ENCODE measurements at regions not wholly inside any gene's neighbourhood (a gene's known extent, or its start where the extent isn't known, plus 50 kb on each side); places are given as distances from the start of the nearest gene placed in this dataset.

DNA sequence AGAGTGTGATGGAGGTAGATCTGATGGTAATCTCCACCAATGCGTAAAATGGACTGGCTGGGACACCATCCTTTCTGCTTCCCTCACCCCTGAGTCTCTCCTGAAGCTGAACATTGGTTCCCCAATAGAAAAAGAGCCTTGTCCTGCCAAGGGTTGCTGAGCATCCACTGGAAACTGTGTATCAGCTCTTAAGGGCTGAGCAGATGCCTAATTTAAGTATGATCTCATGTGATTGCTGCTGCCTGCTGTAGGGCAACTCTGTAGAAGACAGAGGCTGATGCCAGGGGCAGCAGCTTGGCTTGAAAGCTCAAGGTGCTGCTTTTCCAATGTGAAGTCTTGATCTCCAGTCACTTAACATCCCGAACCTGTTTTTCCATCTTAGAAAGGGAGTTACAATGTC lies 310.3 kb upstream of the CCL2 start:
- no peak overlapping the region for H3K4me2 ChIP-seq (replicated peaks; ENCODE audit: low read depth, low read length, poor library complexity, severe bottlenecking)
- no peaks in the 10 kb centered on the region for H4K20me1 ChIP-seq (ENCODE audit: control insufficient read depth, insufficient read depth, low read length, poor library complexity, severe bottlenecking)
- CTCF ChIA-PET: no interaction called here
- POLR2A ChIA-PET: no interaction called here
- no peak overlapping the region for H2AFZ ChIP-seq (ENCODE audit: insufficient read depth, low read depth, low read length, poor library complexity, severe bottlenecking)
- no peaks in the 10 kb centered on the region for H3K4me1 Mint-ChIP-seq
- H3K4me3 Mint-ChIP-seq: no peak overlapping the region
- intact Hi-C loops (cut with micrococcal nuclease): no loop called here
- no peaks in the 10 kb centered on the region for H3K4me1 ChIP-seq (ENCODE audit: control insufficient read depth in 2 of 2, insufficient read depth in 2 of 2, low read length in 2 of 2)
- peaks cover 8% of the 10 kb centered on the region for H3K27me3 Mint-ChIP-seq
- H3K9ac ChIP-seq (ENCODE audit: low read length): no peak overlapping the region
- no peaks in the 10 kb centered on the region for H3K36me3 ChIP-seq (replicated peaks in 1 of 2; ENCODE audit: control extremely low read depth in 1 of 2, control insufficient read depth in 1 of 2, extremely low read depth in 1 of 2, insufficient read depth in 2 of 2, low read length in 1 of 2)
- ATAC-seq (ENCODE audit: low read depth) (no peak), DNase-seq (no peak)
- WGBS (ENCODE audit: insufficient coverage): 88% methylated on average over 1 of the region's 2 CpGs
- no peak overlapping the region for H3K4me3 ChIP-seq (ENCODE audit: control extremely low read depth in 1 of 5, extremely low read depth in 1 of 5, insufficient read depth in 1 of 5, low read depth in 2 of 5, low read length in 4 of 5)
- no peaks in the 10 kb centered on the region for H3K9me3 ChIP-seq (ENCODE audit: control extremely low read depth in 1 of 3, control insufficient read depth in 2 of 3, insufficient read depth in 1 of 3, low read length in 2 of 3)
- peaks cover 0 to 3% (median 0%) of the 10 kb centered on the region in 4 experiments for H3K27me3 ChIP-seq (replicated peaks in 1 of 4; ENCODE audit: control extremely low read depth in 1 of 4, control insufficient read depth in 3 of 4, insufficient read depth in 4 of 4, low read length in 3 of 4)
- no peak overlapping the region for H3K27ac Mint-ChIP-seq
- H3K9me3 Mint-ChIP-seq (ENCODE audit: insufficient read depth): no peaks in the 10 kb centered on the region
- H3K79me2 ChIP-seq (ENCODE audit: control insufficient read depth, insufficient read depth, low read length): no peaks in the 10 kb centered on the region
- no peak for TF ChIP-seq CTCF (IDR thresholded peaks at IDR 0.05)
- TF ChIP-seq EZH2 (IDR thresholded peaks at IDR 0.05; ENCODE audit: borderline replicate concordance, insufficient read depth, low read depth, low read length, poor library complexity, severe bottlenecking): no peak
- H3K27ac ChIP-seq (ENCODE audit: low read length in 2 of 2): no peak overlapping the region

- H3K4me1 ChIP-seq (ENCODE audit: control insufficient read depth in 2 of 2, insufficient read depth in 2 of 2, low read length in 2 of 2): no peaks in the 10 kb centered on the region
- H2AFZ ChIP-seq (ENCODE audit: insufficient read depth, low read depth, low read length, poor library complexity, severe bottlenecking): no peak overlapping the region
- H3K4me1 Mint-ChIP-seq: no peaks in the 10 kb centered on the region
- H3K27ac Mint-ChIP-seq: no peak overlapping the region
- peaks cover 0 to 3% (median 0%) of the 10 kb centered on the region in 4 experiments for H3K27me3 ChIP-seq (replicated peaks in 1 of 4; ENCODE audit: control extremely low read depth in 1 of 4, control insufficient read depth in 3 of 4, insufficient read depth in 4 of 4, low read length in 3 of 4)
- H3K4me3 Mint-ChIP-seq: no peak overlapping the region
- H3K9me3 ChIP-seq (ENCODE audit: control extremely low read depth in 1 of 3, control insufficient read depth in 2 of 3, insufficient read depth in 1 of 3, low read length in 2 of 3): no peaks in the 10 kb centered on the region
- TF ChIP-seq CTCF (IDR thresholded peaks at IDR 0.05): no peak
- no peak for TF ChIP-seq EZH2 (IDR thresholded peaks at IDR 0.05; ENCODE audit: borderline replicate concordance, insufficient read depth, low read depth, low read length, poor library complexity, severe bottlenecking)
- no peaks in the 10 kb centered on the region for H3K9me3 Mint-ChIP-seq (ENCODE audit: insufficient read depth)
- H3K79me2 ChIP-seq (ENCODE audit: control insufficient read depth, insufficient read depth, low read length): no peaks in the 10 kb centered on the region
- H3K4me2 ChIP-seq (replicated peaks; ENCODE audit: low read depth, low read length, poor library complexity, severe bottlenecking): no peak overlapping the region
- no peak overlapping the region for H3K9ac ChIP-seq (ENCODE audit: low read length)
- ChIA-PET CTCF (no interaction called here), POLR2A (no interaction called here)
- WGBS (ENCODE audit: insufficient coverage): 68% methylated on average over 3 of the region's 6 CpGs
- no peak for ATAC-seq (ENCODE audit: low read depth)
- H4K20me1 ChIP-seq (ENCODE audit: control insufficient read depth, insufficient read depth, low read length, poor library complexity, severe bottlenecking): no peaks in the 10 kb centered on the region
- intact Hi-C loops (cut with micrococcal nuclease): no loop called here
- H3K36me3 ChIP-seq (replicated peaks in 1 of 2; ENCODE audit: control extremely low read depth in 1 of 2, control insufficient read depth in 1 of 2, extremely low read depth in 1 of 2, insufficient read depth in 2 of 2, low read length in 1 of 2): no peaks in the 10 kb centered on the region
- no peak overlapping the region for H3K27ac ChIP-seq (ENCODE audit: low read length in 2 of 2)
- DNase-seq: no peak
- peaks cover 4% of the 10 kb centered on the region for H3K27me3 Mint-ChIP-seq
- no peak overlapping the region for H3K4me3 ChIP-seq (ENCODE audit: control extremely low read depth in 1 of 5, extremely low read depth in 1 of 5, insufficient read depth in 1 of 5, low read depth in 2 of 5, low read length in 4 of 5)
Observed at GRCh38 chr17:33945646-33946546, 309.2 kb upstream of the CCL2 start.
